ENCODE measurements at regions not wholly inside any gene's neighbourhood (a gene's known extent, or its start where the extent isn't known, plus 50 kb on each side); places are given as distances from the start of the nearest gene placed in this dataset.

DNA sequence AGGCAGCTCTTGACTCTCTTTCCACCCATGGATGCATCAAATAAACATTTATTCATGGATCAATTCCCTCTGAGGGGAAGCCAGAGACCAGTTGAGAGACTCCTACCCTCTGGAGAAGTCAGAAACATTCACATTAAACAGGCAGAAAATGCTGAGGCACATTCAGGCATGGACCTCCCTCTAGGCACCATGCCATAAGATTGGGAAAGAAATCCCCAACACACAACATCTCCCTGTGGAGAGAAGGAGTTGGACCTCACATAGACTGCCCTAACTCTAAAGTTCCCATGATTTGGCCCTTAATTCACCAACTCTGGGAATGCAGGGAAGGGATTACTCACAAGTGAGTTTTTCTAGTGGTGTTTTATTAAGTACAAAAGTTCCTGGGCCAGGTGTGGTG lies 415.3 kb upstream of the C1orf87 start:
- H3K4me3 ChIP-seq (replicated peaks in 1 of 3; ENCODE audit: low read depth in 2 of 3, low read length in 3 of 3), result no peak overlapping the region
- intact Hi-C loops (cut with micrococcal nuclease), result no loop called here
- Mint-ChIP-seq H3K9me3 (peaks cover 3 to 22% (median 9%) of the 10 kb centered on the region in 7 donors), H3K27me3 (ENCODE audit: low read depth in 3 of 3) (peaks cover 0 to 2% (median 0%) of the 10 kb centered on the region in 3 donors), H3K4me1 (no peaks in the 10 kb centered on the region), H3K4me3 (no peak overlapping the region), H3K36me3 (no peaks in the 10 kb centered on the region), H3K27ac (no peak overlapping the region)
- no peak overlapping the region for H3K4me2 ChIP-seq (replicated peaks; ENCODE audit: extremely low read depth, low read length, poor library complexity, severe bottlenecking)
- H3K9me3 ChIP-seq (replicated peaks in 1 of 2; ENCODE audit: control insufficient read depth in 1 of 2, insufficient read depth in 1 of 2, low read length in 2 of 2), result peaks cover 0 to 4% of the 10 kb centered on the region in 2 donors
- no peaks in the 10 kb centered on the region for H3K36me3 ChIP-seq (replicated peaks in 1 of 2; ENCODE audit: control insufficient read depth in 1 of 2, insufficient read depth in 2 of 2, low read length in 2 of 2)
- no peaks in the 10 kb centered on the region for H3K4me1 ChIP-seq (ENCODE audit: control insufficient read depth in 1 of 2, insufficient read depth in 2 of 2, low read length in 2 of 2)
- no peaks in the 10 kb centered on the region for H3K79me2 ChIP-seq (ENCODE audit: insufficient read depth, low read length)
- H3K27ac ChIP-seq (ENCODE audit: low read depth in 1 of 2, low read length in 2 of 2), result no peak overlapping the region
- H4K20me1 ChIP-seq (ENCODE audit: insufficient read depth, low read length), result no peaks in the 10 kb centered on the region
- no peak overlapping the region for H2AFZ ChIP-seq (ENCODE audit: insufficient read depth, low read depth, low read length, poor library complexity, severe bottlenecking)
- H3K9ac ChIP-seq (ENCODE audit: insufficient read depth, low read length, poor library complexity, severe bottlenecking), result no peak overlapping the region
- H3K27me3 ChIP-seq (ENCODE audit: control insufficient read depth in 2 of 2, insufficient read depth in 2 of 2, low read length in 2 of 2), result no peaks in the 10 kb centered on the region
- DNase-seq, result no peak
- TF ChIP-seq, protein P1, sequence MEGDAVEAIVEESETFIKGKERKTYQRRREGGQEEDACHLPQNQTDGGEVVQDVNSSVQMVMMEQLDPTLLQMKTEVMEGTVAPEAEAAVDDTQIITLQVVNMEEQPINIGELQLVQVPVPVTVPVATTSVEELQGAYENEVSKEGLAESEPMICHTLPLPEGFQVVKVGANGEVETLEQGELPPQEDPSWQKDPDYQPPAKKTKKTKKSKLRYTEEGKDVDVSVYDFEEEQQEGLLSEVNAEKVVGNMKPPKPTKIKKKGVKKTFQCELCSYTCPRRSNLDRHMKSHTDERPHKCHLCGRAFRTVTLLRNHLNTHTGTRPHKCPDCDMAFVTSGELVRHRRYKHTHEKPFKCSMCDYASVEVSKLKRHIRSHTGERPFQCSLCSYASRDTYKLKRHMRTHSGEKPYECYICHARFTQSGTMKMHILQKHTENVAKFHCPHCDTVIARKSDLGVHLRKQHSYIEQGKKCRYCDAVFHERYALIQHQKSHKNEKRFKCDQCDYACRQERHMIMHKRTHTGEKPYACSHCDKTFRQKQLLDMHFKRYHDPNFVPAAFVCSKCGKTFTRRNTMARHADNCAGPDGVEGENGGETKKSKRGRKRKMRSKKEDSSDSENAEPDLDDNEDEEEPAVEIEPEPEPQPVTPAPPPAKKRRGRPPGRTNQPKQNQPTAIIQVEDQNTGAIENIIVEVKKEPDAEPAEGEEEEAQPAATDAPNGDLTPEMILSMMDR (IDR thresholded peaks at IDR 0.05), result no peak

DNA sequence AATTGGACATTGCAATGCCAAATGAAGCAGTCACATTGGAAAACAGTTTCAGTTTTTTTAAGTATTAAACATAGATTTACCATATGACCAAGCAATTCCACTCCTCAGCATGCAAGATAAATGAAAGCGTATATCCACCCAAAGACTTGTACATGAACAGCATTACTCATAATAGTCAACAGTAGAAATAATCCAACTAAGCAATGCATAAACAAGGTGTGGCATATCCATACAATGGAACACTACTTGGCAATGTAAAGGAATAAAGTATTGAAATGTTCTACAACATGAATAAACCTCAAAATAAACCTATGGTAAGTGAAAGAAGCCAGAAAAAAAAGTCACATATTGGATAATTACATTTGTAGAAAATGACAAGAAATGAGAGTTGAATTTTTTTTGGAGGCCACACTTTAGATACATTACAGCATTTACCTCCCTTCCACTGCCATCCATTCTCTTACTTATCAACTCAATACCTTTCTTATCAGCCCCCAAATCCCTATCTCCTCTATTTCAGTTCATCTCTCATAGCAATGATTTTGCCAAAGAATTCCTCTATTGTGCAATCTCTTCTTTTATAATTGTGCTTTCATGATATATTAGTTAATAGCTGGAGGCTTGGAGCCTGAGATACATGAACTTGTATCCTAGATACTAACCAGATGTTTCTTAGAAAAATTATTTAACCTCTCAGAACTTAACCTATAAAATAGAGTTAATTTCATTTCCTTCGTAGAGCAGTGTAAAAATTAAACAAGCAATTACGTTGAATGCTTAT lies 414.2 kb upstream of the C1orf87 start:
- no peak overlapping the region for H3K27ac Mint-ChIP-seq
- no CpG with 5 or more reads among the region's 3 CpGs for WGBS (ENCODE audit: insufficient coverage)
- TF ChIP-seq, protein P1 (IDR thresholded peaks at IDR 0.05), result no peak
- DNase-seq, result no peak
- Histone ChIP-seq H4K20me1 (ENCODE audit: insufficient read depth, low read length) (no peaks in the 10 kb centered on the region), H3K4me2 (replicated peaks; ENCODE audit: extremely low read depth, low read length, poor library complexity, severe bottlenecking) (no peak overlapping the region), H3K4me3 (replicated peaks in 1 of 3; ENCODE audit: low read depth in 2 of 3, low read length in 3 of 3) (no peak overlapping the region), H2AFZ (ENCODE audit: insufficient read depth, low read depth, low read length, poor library complexity, severe bottlenecking) (no peak overlapping the region), H3K36me3 (replicated peaks in 1 of 2; ENCODE audit: control insufficient read depth in 1 of 2, insufficient read depth in 2 of 2, low read length in 2 of 2) (no peaks in the 10 kb centered on the region), H3K9me3 (replicated peaks in 1 of 2; ENCODE audit: control insufficient read depth in 1 of 2, insufficient read depth in 1 of 2, low read length in 2 of 2) (peaks cover 0 to 4% of the 10 kb centered on the region in 2 donors), H3K9ac (ENCODE audit: insufficient read depth, low read length, poor library complexity, severe bottlenecking) (no peak overlapping the region), H3K27ac (ENCODE audit: low read depth in 1 of 2, low read length in 2 of 2) (no peak overlapping the region), H3K79me2 (ENCODE audit: insufficient read depth, low read length) (no peaks in the 10 kb centered on the region), H3K4me1 (ENCODE audit: control insufficient read depth in 1 of 2, insufficient read depth in 2 of 2, low read length in 2 of 2) (no peaks in the 10 kb centered on the region), H3K27me3 (ENCODE audit: control insufficient read depth in 2 of 2, insufficient read depth in 2 of 2, low read length in 2 of 2) (no peaks in the 10 kb centered on the region)
- H3K4me1 Mint-ChIP-seq, result no peaks in the 10 kb centered on the region
- no peaks in the 10 kb centered on the region for H3K36me3 Mint-ChIP-seq
- intact Hi-C loops (cut with micrococcal nuclease), result no loop called here
- no peak overlapping the region for H3K4me3 Mint-ChIP-seq
- H3K27me3 Mint-ChIP-seq (ENCODE audit: low read depth in 3 of 3), result peaks cover 0 to 2% (median 0%) of the 10 kb centered on the region in 3 donors
- H3K9me3 Mint-ChIP-seq, result peaks cover 3 to 19% (median 9%) of the 10 kb centered on the region in 7 donors
